ENCODE measurements at regions not wholly inside any gene's neighbourhood (a gene's known extent, or its start where the extent isn't known, plus 50 kb on each side); places are given as distances from the start of the nearest gene placed in this dataset.

GRCh38 chr18:61727241-61728193, 165.3 kb downstream of the RNF152 start:
- H3K4me3 ChIP-seq (ENCODE audit: low read length in 2 of 2): no peak overlapping the region
- intact Hi-C loops (cut with micrococcal nuclease): no loop called here
- no peaks in the 10 kb centered on the region for H3K36me3 ChIP-seq (ENCODE audit: insufficient read depth, low read length)
- H3K4me1 ChIP-seq (ENCODE audit: insufficient read depth, low read length): no peaks in the 10 kb centered on the region
- no peaks in the 10 kb centered on the region for H3K27me3 ChIP-seq (ENCODE audit: insufficient read depth, low read length)
- no peaks in the 10 kb centered on the region for H3K9me3 ChIP-seq (ENCODE audit: control insufficient read depth in 1 of 2, low read length in 2 of 2)
- Mint-ChIP-seq H3K27ac (no peak overlapping the region), H3K36me3 (no peaks in the 10 kb centered on the region), H3K4me1 (no peaks in the 10 kb centered on the region), H3K4me3 (no peak overlapping the region), H3K9me3 (no peaks in the 10 kb centered on the region), H3K27me3 (peaks cover 0 to 14% of the 10 kb centered on the region in 2 donors)
- ChIA-PET POLR2A (ENCODE audit: partially characterized antibody) (no interaction called here), CTCF (ENCODE audit: partially characterized antibody) (interaction anchor here (0.9 kb wide), 1 partner anchor 47 kb away, joined by 3 read pairs; no protein-coding TSS in a partner anchor)
- no peak overlapping the region for H3K27ac ChIP-seq (ENCODE audit: low read depth, low read length)
- no peak for DNase-seq

GRCh38 chr18:61724532-61724931, 168.3 kb downstream of the RNF152 start:
- ChIA-PET POLR2A (ENCODE audit: partially characterized antibody) (no interaction called here), CTCF (ENCODE audit: partially characterized antibody) (no interaction called here)
- no peaks in the 10 kb centered on the region for H3K9me3 ChIP-seq (ENCODE audit: control insufficient read depth in 1 of 2, low read length in 2 of 2)
- Mint-ChIP-seq H3K9me3 (no peaks in the 10 kb centered on the region), H3K36me3 (no peaks in the 10 kb centered on the region), H3K27ac (no peak overlapping the region), H3K4me1 (no peaks in the 10 kb centered on the region), H3K27me3 (peaks cover 0 to 6% of the 10 kb centered on the region in 2 donors), H3K4me3 (no peak overlapping the region)
- no peak for DNase-seq
- no peaks in the 10 kb centered on the region for H3K27me3 ChIP-seq (ENCODE audit: insufficient read depth, low read length)
- no peak overlapping the region for H3K4me3 ChIP-seq (ENCODE audit: low read length in 2 of 2)
- intact Hi-C loops (cut with micrococcal nuclease): no loop called here
- H3K36me3 ChIP-seq (ENCODE audit: insufficient read depth, low read length): no peaks in the 10 kb centered on the region
- H3K4me1 ChIP-seq (ENCODE audit: insufficient read depth, low read length): no peaks in the 10 kb centered on the region
- H3K27ac ChIP-seq (ENCODE audit: low read depth, low read length): no peak overlapping the region

GRCh38 chr18:61722247-61722646, 170.6 kb downstream of the RNF152 start:
- no peaks in the 10 kb centered on the region for H3K9me3 Mint-ChIP-seq
- DNase-seq: no peak
- H3K27me3 ChIP-seq (ENCODE audit: insufficient read depth, low read length): no peaks in the 10 kb centered on the region
- no peak overlapping the region for H3K27ac ChIP-seq (ENCODE audit: low read depth, low read length)
- ChIA-PET CTCF (ENCODE audit: partially characterized antibody) (no interaction called here), POLR2A (ENCODE audit: partially characterized antibody) (no interaction called here)
- intact Hi-C loops (cut with micrococcal nuclease): no loop called here
- no peaks in the 10 kb centered on the region for H3K36me3 ChIP-seq (ENCODE audit: insufficient read depth, low read length)
- no peak overlapping the region for H3K27ac Mint-ChIP-seq
- no peaks in the 10 kb centered on the region for H3K4me1 Mint-ChIP-seq
- peaks cover 0 to 3% of the 10 kb centered on the region in 2 donors for H3K27me3 Mint-ChIP-seq
- H3K4me3 Mint-ChIP-seq: no peak overlapping the region
- H3K4me1 ChIP-seq (ENCODE audit: insufficient read depth, low read length): no peaks in the 10 kb centered on the region
- no peak overlapping the region for H3K4me3 ChIP-seq (ENCODE audit: low read length in 2 of 2)
- H3K36me3 Mint-ChIP-seq: no peaks in the 10 kb centered on the region
- H3K9me3 ChIP-seq (ENCODE audit: control insufficient read depth in 1 of 2, low read length in 2 of 2): no peaks in the 10 kb centered on the region

GRCh38 chr18:61720496-61720895, 172.3 kb downstream of the RNF152 start:
- Histone ChIP-seq H3K4me3 (ENCODE audit: low read length in 2 of 2) (no peak overlapping the region), H3K36me3 (ENCODE audit: insufficient read depth, low read length) (no peaks in the 10 kb centered on the region), H3K27ac (ENCODE audit: low read depth, low read length) (no peak overlapping the region), H3K27me3 (ENCODE audit: insufficient read depth, low read length) (no peaks in the 10 kb centered on the region), H3K4me1 (ENCODE audit: insufficient read depth, low read length) (no peaks in the 10 kb centered on the region), H3K9me3 (ENCODE audit: control insufficient read depth in 1 of 2, low read length in 2 of 2) (no peaks in the 10 kb centered on the region)
- intact Hi-C loops (cut with micrococcal nuclease): no loop called here
- H3K4me1 Mint-ChIP-seq: no peaks in the 10 kb centered on the region
- peaks cover 0 to 3% of the 10 kb centered on the region in 2 donors for H3K27me3 Mint-ChIP-seq
- H3K4me3 Mint-ChIP-seq: no peak overlapping the region
- H3K36me3 Mint-ChIP-seq: no peaks in the 10 kb centered on the region
- ChIA-PET CTCF (ENCODE audit: partially characterized antibody) (no interaction called here), POLR2A (ENCODE audit: partially characterized antibody) (no interaction called here)
- H3K27ac Mint-ChIP-seq: no peak overlapping the region
- no peaks in the 10 kb centered on the region for H3K9me3 Mint-ChIP-seq
- no peak for DNase-seq

GRCh38 chr18:61719671-61720070, 173.1 kb downstream of the RNF152 start:
- Mint-ChIP-seq H3K36me3 (no peaks in the 10 kb centered on the region), H3K27me3 (peaks cover 0 to 3% of the 10 kb centered on the region in 2 donors), H3K9me3 (no peaks in the 10 kb centered on the region), H3K4me1 (no peaks in the 10 kb centered on the region), H3K4me3 (no peak overlapping the region), H3K27ac (no peak overlapping the region)
- Histone ChIP-seq H3K27me3 (ENCODE audit: insufficient read depth, low read length) (no peaks in the 10 kb centered on the region), H3K9me3 (ENCODE audit: control insufficient read depth in 1 of 2, low read length in 2 of 2) (no peaks in the 10 kb centered on the region), H3K36me3 (ENCODE audit: insufficient read depth, low read length) (no peaks in the 10 kb centered on the region), H3K27ac (ENCODE audit: low read depth, low read length) (no peak overlapping the region), H3K4me1 (ENCODE audit: insufficient read depth, low read length) (no peaks in the 10 kb centered on the region), H3K4me3 (ENCODE audit: low read length in 2 of 2) (no peak overlapping the region)
- intact Hi-C loops (cut with micrococcal nuclease): no loop called here
- no peak for DNase-seq
- ChIA-PET CTCF (ENCODE audit: partially characterized antibody) (no interaction called here), POLR2A (ENCODE audit: partially characterized antibody) (no interaction called here)

- Histone ChIP-seq H3K4me1 (ENCODE audit: insufficient read depth, low read length) (no peaks in the 10 kb centered on the region), H3K4me3 (ENCODE audit: low read length in 2 of 2) (no peak overlapping the region), H3K9me3 (ENCODE audit: control insufficient read depth in 1 of 2, low read length in 2 of 2) (no peaks in the 10 kb centered on the region), H3K36me3 (ENCODE audit: insufficient read depth, low read length) (no peaks in the 10 kb centered on the region), H3K27ac (ENCODE audit: low read depth, low read length) (no peak overlapping the region), H3K27me3 (ENCODE audit: insufficient read depth, low read length) (no peaks in the 10 kb centered on the region)
- Mint-ChIP-seq H3K4me3 (no peak overlapping the region), H3K27me3 (peaks cover 1 to 3% of the 10 kb centered on the region in 2 donors), H3K36me3 (no peaks in the 10 kb centered on the region), H3K27ac (no peak overlapping the region), H3K9me3 (no peaks in the 10 kb centered on the region), H3K4me1 (no peaks in the 10 kb centered on the region)
- POLR2A ChIA-PET (ENCODE audit: partially characterized antibody): no interaction called here
- intact Hi-C loops (cut with micrococcal nuclease): no loop called here
- DNase-seq: no peak
- CTCF ChIA-PET (ENCODE audit: partially characterized antibody): no interaction called here
Measured at GRCh38 chr18:61718944-61719343, 173.9 kb downstream of the RNF152 start.

- H3K27ac ChIP-seq (ENCODE audit: low read depth, low read length): no peak overlapping the region
- Mint-ChIP-seq H3K4me1 (no peaks in the 10 kb centered on the region), H3K27me3 (peaks cover 0 to 3% of the 10 kb centered on the region in 2 donors), H3K36me3 (no peaks in the 10 kb centered on the region), H3K27ac (no peak overlapping the region), H3K4me3 (no peak overlapping the region), H3K9me3 (no peaks in the 10 kb centered on the region)
- intact Hi-C loops (cut with micrococcal nuclease): no loop called here
- no peaks in the 10 kb centered on the region for H3K27me3 ChIP-seq (ENCODE audit: insufficient read depth, low read length)
- POLR2A ChIA-PET (ENCODE audit: partially characterized antibody): no interaction called here
- no peak for DNase-seq
- no peaks in the 10 kb centered on the region for H3K4me1 ChIP-seq (ENCODE audit: insufficient read depth, low read length)
- CTCF ChIA-PET (ENCODE audit: partially characterized antibody): no interaction called here
- no peaks in the 10 kb centered on the region for H3K36me3 ChIP-seq (ENCODE audit: insufficient read depth, low read length)
- H3K4me3 ChIP-seq (ENCODE audit: low read length in 2 of 2): no peak overlapping the region
- H3K9me3 ChIP-seq (ENCODE audit: control insufficient read depth in 1 of 2, low read length in 2 of 2): no peaks in the 10 kb centered on the region
Measured at GRCh38 chr18:61714421-61714820, 178.4 kb downstream of the RNF152 start.
